ENCODE measurements at regions not wholly inside any gene's neighbourhood (a gene's known extent, or its start where the extent isn't known, plus 50 kb on each side); places are given as distances from the start of the nearest gene placed in this dataset.

DNA sequence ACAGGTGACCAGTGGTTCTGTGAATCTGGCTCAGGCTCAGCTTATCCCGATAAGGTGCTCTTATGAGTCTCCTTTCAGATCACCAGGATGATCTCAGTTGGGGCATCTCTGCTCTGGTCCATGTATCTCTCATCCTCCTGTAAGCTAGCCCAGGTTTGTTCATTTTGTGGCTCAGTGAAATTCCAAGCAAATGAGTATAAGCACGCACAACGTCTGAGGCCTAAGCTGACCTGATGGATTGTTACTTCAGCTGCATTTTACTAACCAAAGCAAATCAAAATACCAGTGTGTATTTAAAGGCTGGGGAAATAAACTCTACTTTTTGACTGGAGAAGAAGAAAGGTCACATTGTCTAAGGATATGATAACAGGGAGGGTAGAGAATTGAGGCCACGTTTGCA is 551.0 kb upstream of the BTBD3 start:
- Histone ChIP-seq H3K27me3 (ENCODE audit: low read depth) (no peaks in the 10 kb centered on the region), H3K9me3 (replicated peaks) (no peaks in the 10 kb centered on the region), H3K4me1 (no peaks in the 10 kb centered on the region), H3K27ac (replicated peaks) (no peak overlapping the region), H3K4me3 (no peak overlapping the region), H3K36me3 (no peaks in the 10 kb centered on the region)
- TF ChIP-seq, protein P1, sequence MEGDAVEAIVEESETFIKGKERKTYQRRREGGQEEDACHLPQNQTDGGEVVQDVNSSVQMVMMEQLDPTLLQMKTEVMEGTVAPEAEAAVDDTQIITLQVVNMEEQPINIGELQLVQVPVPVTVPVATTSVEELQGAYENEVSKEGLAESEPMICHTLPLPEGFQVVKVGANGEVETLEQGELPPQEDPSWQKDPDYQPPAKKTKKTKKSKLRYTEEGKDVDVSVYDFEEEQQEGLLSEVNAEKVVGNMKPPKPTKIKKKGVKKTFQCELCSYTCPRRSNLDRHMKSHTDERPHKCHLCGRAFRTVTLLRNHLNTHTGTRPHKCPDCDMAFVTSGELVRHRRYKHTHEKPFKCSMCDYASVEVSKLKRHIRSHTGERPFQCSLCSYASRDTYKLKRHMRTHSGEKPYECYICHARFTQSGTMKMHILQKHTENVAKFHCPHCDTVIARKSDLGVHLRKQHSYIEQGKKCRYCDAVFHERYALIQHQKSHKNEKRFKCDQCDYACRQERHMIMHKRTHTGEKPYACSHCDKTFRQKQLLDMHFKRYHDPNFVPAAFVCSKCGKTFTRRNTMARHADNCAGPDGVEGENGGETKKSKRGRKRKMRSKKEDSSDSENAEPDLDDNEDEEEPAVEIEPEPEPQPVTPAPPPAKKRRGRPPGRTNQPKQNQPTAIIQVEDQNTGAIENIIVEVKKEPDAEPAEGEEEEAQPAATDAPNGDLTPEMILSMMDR (IDR thresholded peaks at IDR 0.05; ENCODE audit: borderline replicate concordance): no peak
- no peak for DNase-seq
- intact Hi-C loops (cut with micrococcal nuclease): no loop called here

DNA sequence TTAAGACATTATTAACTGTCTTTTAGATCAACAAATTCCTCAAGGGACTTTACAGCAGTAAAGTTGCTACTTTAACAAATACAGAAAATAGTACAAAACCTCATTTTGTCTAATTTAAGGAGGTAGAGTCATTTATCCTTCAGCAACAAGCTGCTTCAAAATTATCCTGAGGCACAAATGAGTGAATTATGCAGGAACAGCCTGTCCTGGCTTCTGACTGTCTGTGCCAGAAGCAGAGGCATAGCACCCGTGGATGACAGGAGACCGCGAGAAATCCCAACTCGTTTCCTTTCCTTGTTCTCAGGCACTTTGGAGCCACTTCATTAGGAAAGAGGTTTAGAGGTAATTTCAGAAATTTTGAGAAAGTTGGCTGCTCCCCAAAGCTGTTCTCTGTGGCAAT is 549.2 kb upstream of the BTBD3 start:
- H3K4me3 ChIP-seq: no peak overlapping the region
- TF ChIP-seq, protein P1 (IDR thresholded peaks at IDR 0.05; ENCODE audit: borderline replicate concordance): no peak
- intact Hi-C loops (cut with micrococcal nuclease): no loop called here
- no peak for DNase-seq
- no peaks in the 10 kb centered on the region for H3K36me3 ChIP-seq
- H3K27me3 ChIP-seq (ENCODE audit: low read depth): no peaks in the 10 kb centered on the region
- no peak overlapping the region for H3K27ac ChIP-seq (replicated peaks)
- H3K4me1 ChIP-seq: no peaks in the 10 kb centered on the region
- no peaks in the 10 kb centered on the region for H3K9me3 ChIP-seq (replicated peaks)

DNA sequence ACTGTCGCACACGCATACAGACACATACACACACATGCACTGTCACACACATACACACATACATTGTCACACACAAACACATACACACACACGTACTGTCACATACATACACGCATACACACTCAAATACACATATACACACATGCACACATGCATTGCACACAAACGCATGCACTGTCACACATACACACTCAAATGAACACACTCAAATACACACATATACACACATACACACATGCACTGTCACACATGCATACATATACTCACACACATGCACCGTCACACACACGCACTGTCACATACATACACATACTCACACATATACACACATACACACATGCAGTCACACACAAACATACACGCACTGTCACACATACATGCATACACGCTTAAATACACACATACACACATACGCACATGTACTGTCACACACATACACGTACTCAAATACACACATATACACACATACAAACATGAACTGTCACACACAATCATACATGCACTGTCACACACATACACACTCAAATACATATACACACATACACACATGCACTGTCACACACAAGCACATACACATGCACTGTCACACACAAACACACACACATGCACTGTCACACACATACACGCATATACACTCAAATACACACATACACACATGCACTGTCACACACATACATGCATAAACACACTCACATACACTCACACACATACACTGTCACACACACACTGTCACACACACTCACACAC is 548.6 kb upstream of the BTBD3 start:
- Histone ChIP-seq H3K27me3 (ENCODE audit: low read depth) (no peaks in the 10 kb centered on the region), H3K27ac (replicated peaks) (no peak overlapping the region)
- intact Hi-C loops (cut with micrococcal nuclease): no loop called here

DNA sequence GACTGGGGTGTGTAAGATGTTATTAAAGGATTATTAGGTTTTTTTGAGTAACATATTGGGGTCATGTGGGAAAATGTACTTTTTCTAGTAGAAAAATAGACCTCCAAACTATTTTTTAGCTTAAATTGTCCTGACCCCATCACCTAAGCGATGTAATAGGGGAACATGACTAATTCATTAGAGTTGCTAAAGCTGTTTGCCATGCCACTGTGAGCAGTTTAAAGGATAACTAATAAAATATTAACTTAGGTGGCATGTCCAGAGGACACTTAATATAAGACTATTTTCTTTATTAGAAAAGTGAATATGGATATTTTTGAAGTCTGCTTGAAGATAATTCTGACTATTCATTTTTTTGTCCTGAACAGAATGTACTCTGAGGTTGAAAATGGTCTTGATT is 545.9 kb upstream of the BTBD3 start:
- intact Hi-C loops (cut with micrococcal nuclease): no loop called here
- Histone ChIP-seq H3K4me1 (no peaks in the 10 kb centered on the region), H3K36me3 (no peaks in the 10 kb centered on the region), H3K27ac (replicated peaks) (no peak overlapping the region), H3K27me3 (ENCODE audit: low read depth) (no peaks in the 10 kb centered on the region), H3K4me3 (no peak overlapping the region), H3K9me3 (replicated peaks) (no peaks in the 10 kb centered on the region)
- no peak for DNase-seq
- TF ChIP-seq, protein P1 (IDR thresholded peaks at IDR 0.05; ENCODE audit: borderline replicate concordance): no peak

More for the DNA sequence above, 548.6 kb upstream of the BTBD3 start:
- no peak for DNase-seq
- no peaks in the 10 kb centered on the region for H3K9me3 ChIP-seq (replicated peaks)
- H3K4me1 ChIP-seq: no peaks in the 10 kb centered on the region
- H3K36me3 ChIP-seq: no peaks in the 10 kb centered on the region
- H3K4me3 ChIP-seq: no peak overlapping the region
- TF ChIP-seq, protein P1 (IDR thresholded peaks at IDR 0.05; ENCODE audit: borderline replicate concordance): no peak

DNA sequence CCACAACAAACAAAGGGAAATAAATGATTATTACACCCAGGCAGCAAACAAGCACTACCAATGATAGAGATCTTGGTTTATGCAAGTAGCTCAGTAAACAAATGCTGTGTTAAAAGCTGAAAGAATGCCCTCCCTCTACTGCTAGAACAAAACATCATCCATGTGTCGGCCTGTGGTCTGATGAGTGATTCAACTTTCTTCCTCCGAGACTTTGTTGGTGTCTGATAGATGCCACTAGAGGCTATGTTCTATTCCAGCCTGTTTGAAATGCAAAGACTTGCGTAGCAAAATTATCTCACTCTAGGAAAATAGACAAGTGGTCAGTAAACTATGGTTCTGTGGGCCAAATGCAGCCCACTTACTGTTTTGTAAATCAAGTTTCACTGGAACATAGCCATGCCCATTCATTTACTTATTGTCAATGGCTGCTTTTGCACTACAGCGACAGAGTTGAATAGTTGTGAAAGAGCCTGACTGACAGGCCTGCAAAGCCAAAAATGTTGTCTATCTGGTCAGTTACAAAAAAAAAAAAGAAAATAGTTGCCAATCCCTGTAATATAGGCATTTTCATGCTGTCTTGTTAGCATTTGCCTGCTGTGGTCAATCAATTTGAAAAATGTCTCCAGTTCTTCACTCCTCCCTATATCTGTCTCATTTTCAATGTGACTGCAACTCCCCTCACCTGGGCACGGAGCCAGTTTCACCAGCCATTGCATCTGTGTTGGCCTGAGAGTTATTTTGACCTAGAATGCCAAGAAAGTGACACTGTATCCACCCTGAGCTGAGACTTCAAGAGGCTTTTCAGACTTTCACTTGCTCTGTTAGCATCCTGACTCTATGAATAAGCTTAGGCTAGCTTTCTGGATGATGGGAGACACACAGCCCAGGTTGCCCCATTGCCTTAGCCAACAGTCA is 544.6 kb upstream of the BTBD3 start:
- H3K27me3 ChIP-seq (ENCODE audit: low read depth): peaks cover 3% of the 10 kb centered on the region
- no peak overlapping the region for H3K27ac ChIP-seq (replicated peaks)
- no peaks in the 10 kb centered on the region for H3K9me3 ChIP-seq (replicated peaks)
- no peaks in the 10 kb centered on the region for H3K36me3 ChIP-seq
- TF ChIP-seq, protein P1 (IDR thresholded peaks at IDR 0.05; ENCODE audit: borderline replicate concordance): no peak
- H3K4me1 ChIP-seq: no peaks in the 10 kb centered on the region
- DNase-seq: no peak
- no peak overlapping the region for H3K4me3 ChIP-seq
- intact Hi-C loops (cut with micrococcal nuclease): no loop called here
